ENCODE measurements at regions not wholly inside any gene's neighbourhood (a gene's known extent, or its start where the extent isn't known, plus 50 kb on each side); places are given as distances from the start of the nearest gene placed in this dataset.

DNA sequence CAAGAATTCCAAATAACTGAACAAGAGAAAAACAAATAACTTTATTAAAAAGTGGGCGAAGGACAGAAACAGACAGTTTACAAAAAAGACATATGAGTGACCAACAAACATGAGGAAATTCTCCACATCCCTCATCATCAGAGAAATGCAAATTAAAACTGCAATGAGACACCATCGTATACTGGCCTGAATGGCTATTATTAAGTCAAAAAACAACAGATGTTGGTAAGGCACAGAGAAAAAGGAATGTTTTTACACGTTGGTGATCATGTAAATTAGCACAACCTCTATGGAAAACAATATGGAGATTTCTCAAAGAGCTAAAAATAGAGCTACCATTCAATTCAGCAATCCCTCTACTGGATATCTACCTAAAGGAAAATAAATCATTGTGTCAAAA, 1260.4 kb upstream of the ALCAM start:
- no peaks in the 10 kb centered on the region for H3K9me3 ChIP-seq (replicated peaks; ENCODE audit: control insufficient read depth, insufficient read depth, low read length)
- ChIA-PET POLR2A (no interaction called here), CTCF (no interaction called here), SMC1A (ENCODE audit: uncharacterized antibody, unreplicated experiment) (no interaction called here), RAD21 (ENCODE audit: unreplicated experiment) (no interaction called here)
- H4K20me1 ChIP-seq (ENCODE audit: control insufficient read depth, insufficient read depth): no peaks in the 10 kb centered on the region
- H2AFZ ChIP-seq (ENCODE audit: control insufficient read depth, low read depth, low read length): no peak overlapping the region
- H3K27me3 ChIP-seq (replicated peaks in 1 of 2; ENCODE audit: control insufficient read depth in 2 of 2, insufficient read depth in 2 of 2, low read length in 1 of 2): no peaks in the 10 kb centered on the region
- no peak for ATAC-seq
- no peaks in the 10 kb centered on the region for H3K4me1 ChIP-seq (ENCODE audit: control insufficient read depth, insufficient read depth, low read length)
- no peaks in the 10 kb centered on the region for H3K79me2 ChIP-seq (ENCODE audit: control insufficient read depth, insufficient read depth, low read length)
- no TSS peak for BruUV-seq (replicated peaks)
- intact Hi-C loops (cut with micrococcal nuclease; ENCODE audit: unreplicated experiment) (loop anchor here (5.0 kb wide), 1 partner anchor 1411 kb away; no protein-coding TSS in a partner anchor), in situ Hi-C loops (cut with MboI) (loop anchor here (25.0 kb wide), 1 partner anchor 1406 kb away; no protein-coding TSS in a partner anchor)
- H3K27ac ChIP-seq (ENCODE audit: control insufficient read depth, insufficient read depth): no peak overlapping the region
- no peaks in the 10 kb centered on the region for H3K36me3 ChIP-seq (ENCODE audit: control insufficient read depth in 2 of 2, insufficient read depth in 2 of 2, low read length in 1 of 2)
- no peak overlapping the region for H3K4me2 ChIP-seq (ENCODE audit: control insufficient read depth, insufficient read depth)
- DNase-seq (ENCODE audit: low read depth, low spot score): no peak
- no peak overlapping the region for H3K9ac ChIP-seq (ENCODE audit: control insufficient read depth, insufficient read depth, low read length)
- no peak for TF ChIP-seq HDAC6 (IDR thresholded peaks at IDR 0.05; ENCODE audit: unreplicated experiment)
- WGBS (ENCODE audit: insufficient coverage, insufficient replicate concordance, low lambda C conversion rate, missing lambda C conversion rate): 0% methylated on average over 3 of the region's 3 CpGs
- no peak for FAIRE-seq
- H3K4me3 ChIP-seq: no peak overlapping the region

- in situ Hi-C loops (cut with MboI) (loop anchor here (25.0 kb wide), 1 partner anchor 1404 kb away; no protein-coding TSS in a partner anchor), intact Hi-C loops (cut with micrococcal nuclease; ENCODE audit: unreplicated experiment) (loop anchor here (5.0 kb wide), 1 partner anchor 1409 kb away; no protein-coding TSS in a partner anchor)
- RAD21 ChIA-PET (ENCODE audit: unreplicated experiment): no interaction called here
- Histone ChIP-seq H2AFZ (ENCODE audit: control insufficient read depth, low read depth, low read length) (no peak overlapping the region), H3K27ac (ENCODE audit: control insufficient read depth, insufficient read depth) (no peak overlapping the region), H4K20me1 (ENCODE audit: control insufficient read depth, insufficient read depth) (no peaks in the 10 kb centered on the region), H3K9ac (ENCODE audit: control insufficient read depth, insufficient read depth, low read length) (no peak overlapping the region), H3K27me3 (replicated peaks in 1 of 2; ENCODE audit: control insufficient read depth in 2 of 2, insufficient read depth in 2 of 2, low read length in 1 of 2) (no peaks in the 10 kb centered on the region), H3K36me3 (ENCODE audit: control insufficient read depth in 2 of 2, insufficient read depth in 2 of 2, low read length in 1 of 2) (no peaks in the 10 kb centered on the region), H3K9me3 (replicated peaks; ENCODE audit: control insufficient read depth, insufficient read depth, low read length) (no peaks in the 10 kb centered on the region), H3K79me2 (ENCODE audit: control insufficient read depth, insufficient read depth, low read length) (no peaks in the 10 kb centered on the region), H3K4me1 (ENCODE audit: control insufficient read depth, insufficient read depth, low read length) (no peaks in the 10 kb centered on the region), H3K4me2 (ENCODE audit: control insufficient read depth, insufficient read depth) (no peak overlapping the region), H3K4me3 (no peak overlapping the region)
- POLR2A ChIA-PET: no interaction called here
- TF ChIP-seq CBX3 (IDR thresholded peaks at IDR 0.05; ENCODE audit: borderline replicate concordance, low read depth) (no peak), FOXK2 (IDR thresholded peaks at IDR 0.05) (no peak), NFYA (IDR thresholded peaks at IDR 0.05; ENCODE audit: borderline replicate concordance, low read depth, low read length) (no peak), ESRRA (IDR thresholded peaks at IDR 0.05; ENCODE audit: low read length) (no peak), CBX5 (IDR thresholded peaks at IDR 0.05; ENCODE audit: low read depth) (no peak), RCOR1 (conservative IDR thresholded peaks at IDR 0.05; ENCODE audit: low read depth, low read length) (no peak), FOXM1 (IDR thresholded peaks at IDR 0.05; ENCODE audit: low read depth, low read length) (no peak), NFXL1 (IDR thresholded peaks at IDR 0.05; ENCODE audit: borderline replicate concordance) (no peak), E2F4 (IDR thresholded peaks at IDR 0.05; ENCODE audit: low read depth, low read length) (no peak)
- TF ChIP-seq, protein P1, sequence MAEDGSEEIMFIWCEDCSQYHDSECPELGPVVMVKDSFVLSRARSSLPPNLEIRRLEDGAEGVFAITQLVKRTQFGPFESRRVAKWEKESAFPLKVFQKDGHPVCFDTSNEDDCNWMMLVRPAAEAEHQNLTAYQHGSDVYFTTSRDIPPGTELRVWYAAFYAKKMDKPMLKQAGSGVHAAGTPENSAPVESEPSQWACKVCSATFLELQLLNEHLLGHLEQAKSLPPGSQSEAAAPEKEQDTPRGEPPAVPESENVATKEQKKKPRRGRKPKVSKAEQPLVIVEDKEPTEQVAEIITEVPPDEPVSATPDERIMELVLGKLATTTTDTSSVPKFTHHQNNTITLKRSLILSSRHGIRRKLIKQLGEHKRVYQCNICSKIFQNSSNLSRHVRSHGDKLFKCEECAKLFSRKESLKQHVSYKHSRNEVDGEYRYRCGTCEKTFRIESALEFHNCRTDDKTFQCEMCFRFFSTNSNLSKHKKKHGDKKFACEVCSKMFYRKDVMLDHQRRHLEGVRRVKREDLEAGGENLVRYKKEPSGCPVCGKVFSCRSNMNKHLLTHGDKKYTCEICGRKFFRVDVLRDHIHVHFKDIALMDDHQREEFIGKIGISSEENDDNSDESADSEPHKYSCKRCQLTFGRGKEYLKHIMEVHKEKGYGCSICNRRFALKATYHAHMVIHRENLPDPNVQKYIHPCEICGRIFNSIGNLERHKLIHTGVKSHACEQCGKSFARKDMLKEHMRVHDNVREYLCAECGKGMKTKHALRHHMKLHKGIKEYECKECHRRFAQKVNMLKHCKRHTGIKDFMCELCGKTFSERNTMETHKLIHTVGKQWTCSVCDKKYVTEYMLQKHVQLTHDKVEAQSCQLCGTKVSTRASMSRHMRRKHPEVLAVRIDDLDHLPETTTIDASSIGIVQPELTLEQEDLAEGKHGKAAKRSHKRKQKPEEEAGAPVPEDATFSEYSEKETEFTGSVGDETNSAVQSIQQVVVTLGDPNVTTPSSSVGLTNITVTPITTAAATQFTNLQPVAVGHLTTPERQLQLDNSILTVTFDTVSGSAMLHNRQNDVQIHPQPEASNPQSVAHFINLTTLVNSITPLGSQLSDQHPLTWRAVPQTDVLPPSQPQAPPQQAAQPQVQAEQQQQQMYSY (CRISPR knock-in tag; IDR thresholded peaks at IDR 0.05): no peak
- TF ChIP-seq, protein P2, sequence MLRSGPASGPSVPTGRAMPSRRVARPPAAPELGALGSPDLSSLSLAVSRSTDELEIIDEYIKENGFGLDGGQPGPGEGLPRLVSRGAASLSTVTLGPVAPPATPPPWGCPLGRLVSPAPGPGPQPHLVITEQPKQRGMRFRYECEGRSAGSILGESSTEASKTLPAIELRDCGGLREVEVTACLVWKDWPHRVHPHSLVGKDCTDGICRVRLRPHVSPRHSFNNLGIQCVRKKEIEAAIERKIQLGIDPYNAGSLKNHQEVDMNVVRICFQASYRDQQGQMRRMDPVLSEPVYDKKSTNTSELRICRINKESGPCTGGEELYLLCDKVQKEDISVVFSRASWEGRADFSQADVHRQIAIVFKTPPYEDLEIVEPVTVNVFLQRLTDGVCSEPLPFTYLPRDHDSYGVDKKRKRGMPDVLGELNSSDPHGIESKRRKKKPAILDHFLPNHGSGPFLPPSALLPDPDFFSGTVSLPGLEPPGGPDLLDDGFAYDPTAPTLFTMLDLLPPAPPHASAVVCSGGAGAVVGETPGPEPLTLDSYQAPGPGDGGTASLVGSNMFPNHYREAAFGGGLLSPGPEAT (IDR thresholded peaks at IDR 0.05; ENCODE audit: low read depth): no peak
- DNase-seq (ENCODE audit: low read depth, low spot score) (no peak), ATAC-seq (no peak), FAIRE-seq (no peak)
- no TSS peak for BruUV-seq (replicated peaks)
- SMC1A ChIA-PET (ENCODE audit: uncharacterized antibody, unreplicated experiment): interaction anchor here (0.6 kb wide), 1 partner anchor 154 kb away, joined by 3 read pairs; no protein-coding TSS in a partner anchor
- 85% methylated on average over 2 of the region's 2 CpGs for WGBS (ENCODE audit: insufficient coverage, insufficient replicate concordance, low lambda C conversion rate, missing lambda C conversion rate)
- CTCF ChIA-PET: no interaction called here
Measured at GRCh38 chr3:104108522-104108921, 1258.2 kb upstream of the ALCAM start.
